HepG2 (cell line): ENCODE measurements at regions not wholly inside any gene's neighbourhood (a gene's known extent, or its start where the extent isn't known, plus 50 kb on each side); places are given as distances from the start of the nearest gene placed in this dataset.
A peak's percentile ranks its signal among the peaks of the same experiment; 100 is the strongest.

Experiments used
- EHMT2 ChIP-seq: fragments of 200-600 bp; sonication (generic); IDR thresholded peaks from 2 replicates; pipeline ENCODE4 v1.7.0; 2017; ENCODE audit warnings: antibody characterized with exemption, low read depth, low read length, borderline replicate concordance
- EP300 ChIP-seq, 3 experiments: sonication (generic) in 1 of 3; formaldehyde crosslinking in 1 of 3; IDR thresholded peaks; 2 replicates each; pipeline versions ENCODE4 v1.5.1 to v1.6.1; 2011 to 2020; ENCODE audit warnings: low read depth in 2 of 3, low read length in 2 of 3, borderline replicate concordance in 1 of 3, improper control_type of control experiment in 1 of 3, mild to moderate bottlenecking in 1 of 3, missing genetic modification reagents in 1 of 3, moderate library complexity in 1 of 3
- GABPB1 ChIP-seq: IDR thresholded peaks from 2 replicates; pipeline ENCODE4 v1.6.1; 2016; ENCODE audit warnings: mild to moderate bottlenecking, missing genetic modification reagents, moderate library complexity, missing compliant biosample characterization
- GATAD2A ChIP-seq: IDR thresholded peaks from 2 replicates; pipeline ENCODE4 v1.6.1; 2016
- GTF3A ChIP-seq: sonication (generic); formaldehyde crosslinking; conservative IDR thresholded peaks from 2 replicates; pipeline ENCODE4 v1.4.0; 2020; ENCODE audit warnings: mild to moderate bottlenecking, missing genetic modification reagents
- MYNN ChIP-seq: sonication (generic); formaldehyde crosslinking; IDR thresholded peaks from 2 replicates; pipeline ENCODE4 v1.4.0; 2020; ENCODE audit warnings: mild to moderate bottlenecking, low read depth, missing genetic modification reagents
- PAWR ChIP-seq: sonication (generic); formaldehyde crosslinking; IDR thresholded peaks from 2 replicates; pipeline ENCODE4 v1.4.0; 2020; ENCODE audit warnings: missing genetic modification reagents, mild to moderate bottlenecking, borderline replicate concordance
- POLR2A ChIP-seq, 2 experiments: IDR thresholded peaks; 2 replicates each; pipeline ENCODE4 v1.6.1; 2011; ENCODE audit warnings: low read depth in 2 of 2, low read length in 2 of 2, mild to moderate bottlenecking in 1 of 2, moderate library complexity in 1 of 2; ENCODE audit not compliant: insufficient read depth in 1 of 2
- RBFOX2 ChIP-seq: fragments of 200-400 bp; formaldehyde crosslinking; IDR thresholded peaks from 2 replicates; pipeline ENCODE4 v1.6.1; 2017; ENCODE audit warnings: low read depth, mild to moderate bottlenecking, low read length
- SIX4 ChIP-seq: sonication (generic); formaldehyde crosslinking; IDR thresholded peaks from 2 replicates; pipeline ENCODE4 v1.4.0; 2020; ENCODE audit warnings: missing genetic modification reagents
- STAT5B ChIP-seq: sonication (generic); formaldehyde crosslinking; IDR thresholded peaks from 2 replicates; pipeline ENCODE4 v1.4.0; 2020; ENCODE audit warnings: missing genetic modification reagents
- TAF1 ChIP-seq: sonication (generic); formaldehyde crosslinking; IDR thresholded peaks from 2 replicates; pipeline ENCODE4 v1.4.0; 2020; ENCODE audit warnings: missing genetic modification reagents
- ZNF451 ChIP-seq: sonication (generic); formaldehyde crosslinking; IDR thresholded peaks from 2 replicates; pipeline ENCODE4 v1.5.0; 2020; ENCODE audit warnings: mild to moderate bottlenecking, missing genetic modification reagents
- ZNF543 ChIP-seq: sonication (generic); formaldehyde crosslinking; IDR thresholded peaks from 2 replicates; pipeline ENCODE4 v1.4.0; 2020; ENCODE audit warnings: mild to moderate bottlenecking, missing genetic modification reagents
- ZNF550 ChIP-seq: sonication (generic); formaldehyde crosslinking; IDR thresholded peaks from 2 replicates; pipeline ENCODE4 v1.4.0; 2020; ENCODE audit warnings: mild to moderate bottlenecking, missing genetic modification reagents, borderline replicate concordance
- ZNF775 ChIP-seq: sonication (generic); formaldehyde crosslinking; IDR thresholded peaks from 2 replicates; pipeline ENCODE4 v1.4.0; 2020; ENCODE audit warnings: missing genetic modification reagents, mild to moderate bottlenecking, moderate library complexity, borderline replicate concordance
- ZSCAN12 ChIP-seq: sonication (generic); formaldehyde crosslinking; IDR thresholded peaks from 2 replicates; pipeline ENCODE4 v1.9.0; 2021; ENCODE audit warnings: mild to moderate bottlenecking, missing genetic modification reagents
- ZSCAN25 ChIP-seq: sonication (generic); formaldehyde crosslinking; IDR thresholded peaks from 2 replicates; pipeline ENCODE4 v1.8.0; 2022; ENCODE audit warnings: mild to moderate bottlenecking, missing genetic modification reagents
- TF ChIP-seq, protein P1 (sequence below): sonication (generic); formaldehyde crosslinking; IDR thresholded peaks from 2 replicates; pipeline ENCODE4 v1.4.0; 2020; ENCODE audit warnings: mild to moderate bottlenecking, missing genetic modification reagents, borderline replicate concordance
- TF ChIP-seq, protein P2 (sequence below): sonication (generic); formaldehyde crosslinking; IDR thresholded peaks from 2 replicates; pipeline ENCODE4 v1.9.0; 2022; ENCODE audit warnings: missing genetic modification reagents, mild to moderate bottlenecking, borderline replicate concordance
- TF ChIP-seq, protein P3 (sequence below): sonication (generic); formaldehyde crosslinking; IDR thresholded peaks from 2 replicates; pipeline ENCODE4 v1.5.0; 2020; ENCODE audit warnings: missing genetic modification reagents
- TF ChIP-seq, protein P4 (sequence below): sonication (generic); formaldehyde crosslinking; IDR thresholded peaks from 2 replicates; pipeline ENCODE4 v1.4.0; 2020; ENCODE audit warnings: missing genetic modification reagents, borderline replicate concordance

DNA sequence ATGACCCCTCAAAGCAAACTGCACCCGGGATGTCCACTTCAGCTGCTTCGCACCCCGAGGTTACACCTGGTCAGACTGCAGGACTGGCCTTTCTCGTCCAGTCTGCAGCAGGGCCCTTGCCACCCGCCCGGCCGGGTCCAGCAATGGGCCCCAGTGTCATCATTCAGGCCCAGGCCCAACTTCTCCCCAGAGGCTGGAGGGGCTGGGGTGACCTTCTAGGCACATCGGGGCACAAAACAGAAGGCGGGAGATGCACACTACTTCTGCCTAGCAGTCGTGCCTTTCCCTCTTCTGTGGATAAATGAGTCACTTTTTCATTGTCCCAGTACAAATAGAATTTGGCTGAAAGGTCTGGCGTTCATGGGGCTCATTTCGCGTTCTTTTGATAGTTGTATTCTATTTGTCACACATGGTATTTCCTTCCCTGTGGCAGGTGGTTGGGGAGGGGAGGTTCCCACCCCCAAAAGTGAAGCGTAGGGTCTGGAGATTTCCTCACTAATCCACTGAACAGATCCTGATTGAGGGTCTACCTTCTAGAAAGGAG lies 56.9 kb upstream of the ID2 start (continued):
- TF ChIP-seq EP300 (IDR thresholded peaks at IDR 0.05; ENCODE audit: low read depth in 2 of 2, low read length in 2 of 2) = no peak
- no peak for TF ChIP-seq EP300 (CRISPR knock-in tag; IDR thresholded peaks at IDR 0.05; ENCODE audit: borderline replicate concordance)
- TF ChIP-seq, protein P1, sequence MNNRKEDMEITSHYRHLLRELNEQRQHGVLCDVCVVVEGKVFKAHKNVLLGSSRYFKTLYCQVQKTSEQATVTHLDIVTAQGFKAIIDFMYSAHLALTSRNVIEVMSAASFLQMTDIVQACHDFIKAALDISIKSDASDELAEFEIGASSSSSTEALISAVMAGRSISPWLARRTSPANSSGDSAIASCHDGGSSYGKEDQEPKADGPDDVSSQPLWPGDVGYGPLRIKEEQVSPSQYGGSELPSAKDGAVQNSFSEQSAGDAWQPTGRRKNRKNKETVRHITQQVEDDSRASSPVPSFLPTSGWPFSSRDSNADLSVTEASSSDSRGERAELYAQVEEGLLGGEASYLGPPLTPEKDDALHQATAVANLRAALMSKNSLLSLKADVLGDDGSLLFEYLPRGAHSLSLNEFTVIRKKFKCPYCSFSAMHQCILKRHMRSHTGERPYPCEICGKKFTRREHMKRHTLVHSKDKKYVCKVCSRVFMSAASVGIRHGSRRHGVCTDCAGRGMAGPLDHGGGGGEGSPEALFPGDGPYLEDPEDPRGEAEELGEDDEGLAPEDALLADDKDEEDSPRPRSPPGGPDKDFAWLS = peak; percentile 42; the same call in 1 of the 2 replicates
- 0 out of 2 replicates have a peak, but pooled peaks have one; percentile 38 for TF ChIP-seq PAWR (CRISPR knock-in tag)
- no peak for TF ChIP-seq GTF3A (CRISPR knock-in tag)
- TF ChIP-seq, protein P2, sequence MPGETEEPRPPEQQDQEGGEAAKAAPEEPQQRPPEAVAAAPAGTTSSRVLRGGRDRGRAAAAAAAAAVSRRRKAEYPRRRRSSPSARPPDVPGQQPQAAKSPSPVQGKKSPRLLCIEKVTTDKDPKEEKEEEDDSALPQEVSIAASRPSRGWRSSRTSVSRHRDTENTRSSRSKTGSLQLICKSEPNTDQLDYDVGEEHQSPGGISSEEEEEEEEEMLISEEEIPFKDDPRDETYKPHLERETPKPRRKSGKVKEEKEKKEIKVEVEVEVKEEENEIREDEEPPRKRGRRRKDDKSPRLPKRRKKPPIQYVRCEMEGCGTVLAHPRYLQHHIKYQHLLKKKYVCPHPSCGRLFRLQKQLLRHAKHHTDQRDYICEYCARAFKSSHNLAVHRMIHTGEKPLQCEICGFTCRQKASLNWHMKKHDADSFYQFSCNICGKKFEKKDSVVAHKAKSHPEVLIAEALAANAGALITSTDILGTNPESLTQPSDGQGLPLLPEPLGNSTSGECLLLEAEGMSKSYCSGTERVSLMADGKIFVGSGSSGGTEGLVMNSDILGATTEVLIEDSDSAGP = no peak
- TF ChIP-seq, protein P3, sequence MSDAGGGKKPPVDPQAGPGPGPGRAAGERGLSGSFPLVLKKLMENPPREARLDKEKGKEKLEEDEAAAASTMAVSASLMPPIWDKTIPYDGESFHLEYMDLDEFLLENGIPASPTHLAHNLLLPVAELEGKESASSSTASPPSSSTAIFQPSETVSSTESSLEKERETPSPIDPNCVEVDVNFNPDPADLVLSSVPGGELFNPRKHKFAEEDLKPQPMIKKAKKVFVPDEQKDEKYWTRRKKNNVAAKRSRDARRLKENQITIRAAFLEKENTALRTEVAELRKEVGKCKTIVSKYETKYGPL = no peak
- no peak for TF ChIP-seq TAF1 (CRISPR knock-in tag)
- TF ChIP-seq MYNN (CRISPR knock-in tag) = no peak
- TF ChIP-seq, protein P4, sequence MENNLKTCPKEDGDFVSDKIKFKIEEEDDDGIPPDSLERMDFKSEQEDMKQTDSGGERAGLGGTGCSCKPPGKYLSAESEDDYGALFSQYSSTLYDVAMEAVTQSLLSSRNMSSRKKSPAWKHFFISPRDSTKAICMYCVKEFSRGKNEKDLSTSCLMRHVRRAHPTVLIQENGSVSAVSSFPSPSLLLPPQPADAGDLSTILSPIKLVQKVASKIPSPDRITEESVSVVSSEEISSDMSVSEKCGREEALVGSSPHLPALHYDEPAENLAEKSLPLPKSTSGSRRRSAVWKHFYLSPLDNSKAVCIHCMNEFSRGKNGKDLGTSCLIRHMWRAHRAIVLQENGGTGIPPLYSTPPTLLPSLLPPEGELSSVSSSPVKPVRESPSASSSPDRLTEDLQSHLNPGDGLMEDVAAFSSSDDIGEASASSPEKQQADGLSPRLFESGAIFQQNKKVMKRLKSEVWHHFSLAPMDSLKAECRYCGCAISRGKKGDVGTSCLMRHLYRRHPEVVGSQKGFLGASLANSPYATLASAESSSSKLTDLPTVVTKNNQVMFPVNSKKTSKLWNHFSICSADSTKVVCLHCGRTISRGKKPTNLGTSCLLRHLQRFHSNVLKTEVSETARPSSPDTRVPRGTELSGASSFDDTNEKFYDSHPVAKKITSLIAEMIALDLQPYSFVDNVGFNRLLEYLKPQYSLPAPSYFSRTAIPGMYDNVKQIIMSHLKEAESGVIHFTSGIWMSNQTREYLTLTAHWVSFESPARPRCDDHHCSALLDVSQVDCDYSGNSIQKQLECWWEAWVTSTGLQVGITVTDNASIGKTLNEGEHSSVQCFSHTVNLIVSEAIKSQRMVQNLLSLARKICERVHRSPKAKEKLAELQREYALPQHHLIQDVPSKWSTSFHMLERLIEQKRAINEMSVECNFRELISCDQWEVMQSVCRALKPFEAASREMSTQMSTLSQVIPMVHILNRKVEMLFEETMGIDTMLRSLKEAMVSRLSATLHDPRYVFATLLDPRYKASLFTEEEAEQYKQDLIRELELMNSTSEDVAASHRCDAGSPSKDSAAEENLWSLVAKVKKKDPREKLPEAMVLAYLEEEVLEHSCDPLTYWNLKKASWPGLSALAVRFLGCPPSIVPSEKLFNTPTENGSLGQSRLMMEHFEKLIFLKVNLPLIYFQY = no peak
- no peak; the same call in 1 of the 2 replicates for TF ChIP-seq ZNF451 (CRISPR knock-in tag)
- no peak for TF ChIP-seq RBFOX2
- TF ChIP-seq ZNF543 = 0 out of 2 replicates have a peak, but pooled peaks have one; percentile 47
- no peak for TF ChIP-seq ZSCAN12 (CRISPR knock-in tag)
- TF ChIP-seq STAT5B (CRISPR knock-in tag) = no peak
- no peak for TF ChIP-seq ZSCAN25
- TF ChIP-seq EHMT2 = peak; percentile 17; the same call in 1 of the 2 replicates
- no peak for TF ChIP-seq GABPB1 (CRISPR knock-in tag)
- no peak for TF ChIP-seq SIX4 (CRISPR knock-in tag)
- no peak for TF ChIP-seq POLR2A (IDR thresholded peaks at IDR 0.05; ENCODE audit: insufficient read depth in 1 of 2, low read depth in 2 of 2, low read length in 2 of 2)
- no peak for TF ChIP-seq ZNF550 (CRISPR knock-in tag)
- no peak for TF ChIP-seq GATAD2A (CRISPR knock-in tag)
- 0 out of 2 replicates have a peak, but pooled peaks have one; percentile 29 for TF ChIP-seq ZNF775 (CRISPR knock-in tag)
